ENCODE measurements at regions not wholly inside any gene's neighbourhood (a gene's known extent, or its start where the extent isn't known, plus 50 kb on each side); places are given as distances from the start of the nearest gene placed in this dataset.

GRCh38 chr19:30881281-30881680, 468.0 kb downstream of the TSHZ3 start:
- Histone ChIP-seq H3K9me3 (replicated peaks in 1 of 2; ENCODE audit: control insufficient read depth in 1 of 2, insufficient read depth in 1 of 2, low read length in 2 of 2) (peaks cover 0 to 3% of the 10 kb centered on the region in 2 donors), H4K20me1 (ENCODE audit: insufficient read depth, low read length) (no peaks in the 10 kb centered on the region), H3K27me3 (ENCODE audit: control insufficient read depth in 2 of 2, insufficient read depth in 2 of 2, low read length in 2 of 2) (no peaks in the 10 kb centered on the region), H3K27ac (ENCODE audit: low read depth in 1 of 2, low read length in 2 of 2) (no peak overlapping the region), H3K9ac (ENCODE audit: insufficient read depth, low read length, poor library complexity, severe bottlenecking) (no peak overlapping the region), H3K4me3 (replicated peaks in 1 of 3; ENCODE audit: low read depth in 2 of 3, low read length in 3 of 3) (no peak overlapping the region), H3K79me2 (ENCODE audit: insufficient read depth, low read length) (no peaks in the 10 kb centered on the region), H2AFZ (ENCODE audit: insufficient read depth, low read depth, low read length, poor library complexity, severe bottlenecking) (no peak overlapping the region), H3K4me2 (replicated peaks; ENCODE audit: extremely low read depth, low read length, poor library complexity, severe bottlenecking) (no peak overlapping the region), H3K4me1 (ENCODE audit: control insufficient read depth in 1 of 2, insufficient read depth in 2 of 2, low read length in 2 of 2) (peaks cover 42 to 45% of the 10 kb centered on the region in 2 donors), H3K36me3 (replicated peaks in 1 of 2; ENCODE audit: control insufficient read depth in 1 of 2, insufficient read depth in 2 of 2, low read length in 2 of 2) (no peaks in the 10 kb centered on the region)
- peaks cover 0 to 7% (median 3%) of the 10 kb centered on the region in 3 donors for H3K27me3 Mint-ChIP-seq (ENCODE audit: low read depth in 3 of 3)
- 97% methylated on average over 4 of the region's 7 CpGs for WGBS (ENCODE audit: insufficient coverage)
- H3K9me3 Mint-ChIP-seq: peaks cover 0 to 6% (median 3%) of the 10 kb centered on the region in 7 donors
- H3K4me1 Mint-ChIP-seq: peaks cover 36% of the 10 kb centered on the region
- DNase-seq: no peak
- no peaks in the 10 kb centered on the region for H3K36me3 Mint-ChIP-seq
- TF ChIP-seq, protein P1, sequence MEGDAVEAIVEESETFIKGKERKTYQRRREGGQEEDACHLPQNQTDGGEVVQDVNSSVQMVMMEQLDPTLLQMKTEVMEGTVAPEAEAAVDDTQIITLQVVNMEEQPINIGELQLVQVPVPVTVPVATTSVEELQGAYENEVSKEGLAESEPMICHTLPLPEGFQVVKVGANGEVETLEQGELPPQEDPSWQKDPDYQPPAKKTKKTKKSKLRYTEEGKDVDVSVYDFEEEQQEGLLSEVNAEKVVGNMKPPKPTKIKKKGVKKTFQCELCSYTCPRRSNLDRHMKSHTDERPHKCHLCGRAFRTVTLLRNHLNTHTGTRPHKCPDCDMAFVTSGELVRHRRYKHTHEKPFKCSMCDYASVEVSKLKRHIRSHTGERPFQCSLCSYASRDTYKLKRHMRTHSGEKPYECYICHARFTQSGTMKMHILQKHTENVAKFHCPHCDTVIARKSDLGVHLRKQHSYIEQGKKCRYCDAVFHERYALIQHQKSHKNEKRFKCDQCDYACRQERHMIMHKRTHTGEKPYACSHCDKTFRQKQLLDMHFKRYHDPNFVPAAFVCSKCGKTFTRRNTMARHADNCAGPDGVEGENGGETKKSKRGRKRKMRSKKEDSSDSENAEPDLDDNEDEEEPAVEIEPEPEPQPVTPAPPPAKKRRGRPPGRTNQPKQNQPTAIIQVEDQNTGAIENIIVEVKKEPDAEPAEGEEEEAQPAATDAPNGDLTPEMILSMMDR (IDR thresholded peaks at IDR 0.05): no peak
- no peak overlapping the region for H3K27ac Mint-ChIP-seq
- no peak overlapping the region for H3K4me3 Mint-ChIP-seq
- intact Hi-C loops (cut with micrococcal nuclease): no loop called here

GRCh38 chr19:30880551-30880950, 468.7 kb downstream of the TSHZ3 start:
- H3K36me3 ChIP-seq (replicated peaks in 1 of 2; ENCODE audit: control insufficient read depth in 1 of 2, insufficient read depth in 2 of 2, low read length in 2 of 2): no peaks in the 10 kb centered on the region
- no peaks in the 10 kb centered on the region for H4K20me1 ChIP-seq (ENCODE audit: insufficient read depth, low read length)
- H3K4me3 Mint-ChIP-seq: no peak overlapping the region
- no peaks in the 10 kb centered on the region for H3K27me3 ChIP-seq (ENCODE audit: control insufficient read depth in 2 of 2, insufficient read depth in 2 of 2, low read length in 2 of 2)
- DNase-seq: no peak
- no peak overlapping the region for H3K27ac Mint-ChIP-seq
- TF ChIP-seq, protein P1 (IDR thresholded peaks at IDR 0.05): no peak
- no peak overlapping the region for H3K27ac ChIP-seq (ENCODE audit: low read depth in 1 of 2, low read length in 2 of 2)
- peaks cover 0 to 9% (median 3%) of the 10 kb centered on the region in 3 donors for H3K27me3 Mint-ChIP-seq (ENCODE audit: low read depth in 3 of 3)
- H3K4me3 ChIP-seq (replicated peaks in 1 of 3; ENCODE audit: low read depth in 2 of 3, low read length in 3 of 3): no peak overlapping the region
- no peak overlapping the region for H3K4me2 ChIP-seq (replicated peaks; ENCODE audit: extremely low read depth, low read length, poor library complexity, severe bottlenecking)
- intact Hi-C loops (cut with micrococcal nuclease): no loop called here
- H3K9me3 Mint-ChIP-seq: peaks cover 0 to 6% (median 3%) of the 10 kb centered on the region in 7 donors
- H3K9me3 ChIP-seq (replicated peaks in 1 of 2; ENCODE audit: control insufficient read depth in 1 of 2, insufficient read depth in 1 of 2, low read length in 2 of 2): peaks cover 0 to 3% of the 10 kb centered on the region in 2 donors
- WGBS (ENCODE audit: insufficient coverage): 67% methylated on average over 2 of the region's 4 CpGs
- no peak overlapping the region for H3K9ac ChIP-seq (ENCODE audit: insufficient read depth, low read length, poor library complexity, severe bottlenecking)
- peaks cover 36% of the 10 kb centered on the region for H3K4me1 Mint-ChIP-seq
- no peaks in the 10 kb centered on the region for H3K36me3 Mint-ChIP-seq
- no peak overlapping the region for H2AFZ ChIP-seq (ENCODE audit: insufficient read depth, low read depth, low read length, poor library complexity, severe bottlenecking)
- peaks cover 42 to 45% of the 10 kb centered on the region in 2 donors for H3K4me1 ChIP-seq (ENCODE audit: control insufficient read depth in 1 of 2, insufficient read depth in 2 of 2, low read length in 2 of 2)
- no peaks in the 10 kb centered on the region for H3K79me2 ChIP-seq (ENCODE audit: insufficient read depth, low read length)
